Activated CD8-positive, alpha-beta T cell treated with anti-CD3 and anti-CD28 coated beads for 36 hours (primary cell): ENCODE measurements at regions not wholly inside any gene's neighbourhood (a gene's known extent, or its start where the extent isn't known, plus 50 kb on each side); places are given as distances from the start of the nearest gene placed in this dataset.

Experiments
- ATAC-seq: fragments of 200-7000 bp; cut with Tn5 transposase; one replicate; pipeline ENCODE4 v1.10.0; 2021; ENCODE audit warnings: mild to moderate bottlenecking, moderate library complexity
- CTCF ChIA-PET: fragments of 350-600 bp; sonication (Branson Sonifier 250); formaldehyde crosslinking; loops from one replicate; lab custom pipeline; 2021; ENCODE audit warnings: antibody characterized with exemption; lab: Charles Lee
- POLR2A ChIA-PET: fragments of 350-600 bp; sonication (Branson Sonifier 250); formaldehyde crosslinking; loops from one replicate; lab custom pipeline; 2021; ENCODE audit warnings: antibody characterized with exemption; lab: Charles Lee
- DNase-seq: peaks from one replicate; pipeline ENCODE4 v3.0.0-alpha.2; 2020
- H3K27ac Mint-ChIP-seq: one replicate; pipeline ENCODE4 v1.8.0; 2021; ENCODE audit warnings: mild to moderate bottlenecking, mixed read lengths
- H3K27me3 Mint-ChIP-seq: one replicate; pipeline ENCODE4 v1.8.0; 2021; ENCODE audit warnings: mixed read lengths
- H3K36me3 Mint-ChIP-seq: one replicate; pipeline ENCODE4 v1.8.0; 2021; ENCODE audit warnings: low read depth, mixed read lengths
- H3K4me1 Mint-ChIP-seq: one replicate; pipeline ENCODE4 v1.8.0; 2021; ENCODE audit warnings: low read depth, mixed read lengths
- H3K4me3 Mint-ChIP-seq: one replicate; pipeline ENCODE4 v1.8.0; 2021; ENCODE audit warnings: mild to moderate bottlenecking, moderate library complexity, mixed read lengths
- H3K9me3 Mint-ChIP-seq: one replicate; pipeline ENCODE4 v1.8.0; 2021; ENCODE audit warnings: mixed read lengths
- intact Hi-C: fragments of 100-400 bp; cut with micrococcal nuclease; formaldehyde crosslinking; loops from one replicate; pipeline ENCODE4 v1.10.0; 2022
- TF ChIP-seq, protein P1 (sequence below): fragments of 200-600 bp; IDR thresholded peaks from one replicate; pipeline ENCODE4 v1.8.0; 2022; ENCODE audit warnings: antibody characterized with exemption, mild to moderate bottlenecking

DNA sequence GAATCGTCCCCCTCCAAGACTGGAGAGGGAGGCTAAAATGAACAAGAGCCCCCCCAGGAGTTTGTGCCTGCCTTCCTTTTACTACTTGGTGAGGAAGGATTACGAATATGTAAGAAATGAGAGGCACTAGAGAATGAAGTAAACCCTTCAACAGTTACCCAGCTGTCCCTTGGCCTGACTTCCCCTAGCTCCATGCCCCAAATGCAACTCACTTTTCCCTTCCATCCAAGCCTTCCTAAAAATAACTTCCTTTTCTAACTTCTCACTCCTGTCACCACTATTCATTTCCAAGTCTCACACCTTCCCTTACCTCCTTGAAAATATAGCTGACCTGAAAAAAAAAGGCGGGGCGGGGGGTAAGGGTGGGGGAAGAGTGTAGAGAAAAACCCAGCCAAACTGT lies 96.6 kb upstream of the HNRNPU start:
- intact Hi-C loops: loop anchor here (5.0 kb wide), 1 partner anchor 94 kb away; no protein-coding TSS in a partner anchor
- TF ChIP-seq, protein P1, sequence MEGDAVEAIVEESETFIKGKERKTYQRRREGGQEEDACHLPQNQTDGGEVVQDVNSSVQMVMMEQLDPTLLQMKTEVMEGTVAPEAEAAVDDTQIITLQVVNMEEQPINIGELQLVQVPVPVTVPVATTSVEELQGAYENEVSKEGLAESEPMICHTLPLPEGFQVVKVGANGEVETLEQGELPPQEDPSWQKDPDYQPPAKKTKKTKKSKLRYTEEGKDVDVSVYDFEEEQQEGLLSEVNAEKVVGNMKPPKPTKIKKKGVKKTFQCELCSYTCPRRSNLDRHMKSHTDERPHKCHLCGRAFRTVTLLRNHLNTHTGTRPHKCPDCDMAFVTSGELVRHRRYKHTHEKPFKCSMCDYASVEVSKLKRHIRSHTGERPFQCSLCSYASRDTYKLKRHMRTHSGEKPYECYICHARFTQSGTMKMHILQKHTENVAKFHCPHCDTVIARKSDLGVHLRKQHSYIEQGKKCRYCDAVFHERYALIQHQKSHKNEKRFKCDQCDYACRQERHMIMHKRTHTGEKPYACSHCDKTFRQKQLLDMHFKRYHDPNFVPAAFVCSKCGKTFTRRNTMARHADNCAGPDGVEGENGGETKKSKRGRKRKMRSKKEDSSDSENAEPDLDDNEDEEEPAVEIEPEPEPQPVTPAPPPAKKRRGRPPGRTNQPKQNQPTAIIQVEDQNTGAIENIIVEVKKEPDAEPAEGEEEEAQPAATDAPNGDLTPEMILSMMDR: no peak
- Mint-ChIP-seq H3K4me3 (no peak overlapping the region), H3K4me1 (peaks cover 13% of the 10 kb centered on the region), H3K9me3 (no peaks in the 10 kb centered on the region), H3K36me3 (no peaks in the 10 kb centered on the region), H3K27ac (no peak overlapping the region), H3K27me3 (peaks cover 2% of the 10 kb centered on the region)
- POLR2A ChIA-PET: no interaction called here
- no peak for ATAC-seq
- CTCF ChIA-PET: no interaction called here
- no peak for DNase-seq

DNA sequence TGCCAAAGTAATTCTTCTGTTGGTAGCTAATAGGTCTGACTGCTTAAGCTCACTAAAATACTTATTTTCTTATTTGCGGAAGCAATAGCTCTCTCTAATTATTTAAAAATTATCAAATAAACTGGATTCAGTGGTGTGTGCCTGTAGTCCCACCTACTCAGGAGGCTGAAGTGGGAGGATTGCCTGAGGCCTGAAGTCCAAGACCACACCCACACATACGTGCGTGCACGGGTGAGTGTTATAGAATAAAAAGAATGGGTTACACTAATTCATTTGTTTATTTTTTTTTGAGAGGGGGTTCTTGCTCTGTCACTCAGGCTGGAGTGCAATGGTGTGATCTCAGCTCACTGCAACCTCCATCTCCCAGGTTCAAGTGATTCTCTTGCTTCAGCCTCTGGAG lies 94.2 kb upstream of the HNRNPU start:
- Mint-ChIP-seq H3K36me3 (no peaks in the 10 kb centered on the region), H3K4me1 (peaks cover 4% of the 10 kb centered on the region), H3K9me3 (no peaks in the 10 kb centered on the region), H3K27ac (no peak overlapping the region), H3K27me3 (peaks cover 2% of the 10 kb centered on the region), H3K4me3 (no peak overlapping the region)
- ATAC-seq (no peak), DNase-seq (no peak)
- POLR2A ChIA-PET: no interaction called here
- TF ChIP-seq, protein P1: no peak
- intact Hi-C loops: no loop called here
- CTCF ChIA-PET: interaction anchor here (0.9 to 1.0 kb wide), 2 partner anchors 9 to 84 kb away, joined by 3 read pairs; no protein-coding TSS in a partner anchor

DNA sequence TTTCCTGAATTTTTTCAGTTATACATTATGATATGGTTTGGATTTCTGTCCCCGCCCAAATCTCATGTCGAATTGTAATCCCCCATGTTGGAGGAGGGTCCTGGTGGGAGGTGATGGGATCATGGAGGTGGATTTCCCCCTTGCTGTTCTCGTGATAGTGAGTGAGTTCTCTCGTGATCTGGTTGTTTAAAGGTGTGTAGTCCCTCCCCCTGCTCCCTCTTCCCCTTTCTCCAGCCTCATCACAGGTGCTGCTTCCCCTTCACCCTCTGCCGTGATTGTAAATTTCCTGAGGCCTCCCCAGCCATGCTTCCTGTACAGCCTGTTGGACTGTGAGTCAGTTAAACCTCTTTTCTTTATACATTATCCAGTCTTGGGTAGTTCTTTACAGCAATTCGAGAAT lies 93.2 kb upstream of the HNRNPU start:
- Mint-ChIP-seq H3K4me1 (no peaks in the 10 kb centered on the region), H3K27ac (no peak overlapping the region), H3K9me3 (no peaks in the 10 kb centered on the region), H3K27me3 (peaks cover 2% of the 10 kb centered on the region), H3K36me3 (no peaks in the 10 kb centered on the region), H3K4me3 (no peak overlapping the region)
- CTCF ChIA-PET: no interaction called here
- TF ChIP-seq, protein P1: no peak
- POLR2A ChIA-PET: interaction anchor here (1.0 kb wide), 1 partner anchor 94 kb away, joined by 3 read pairs; no protein-coding TSS in a partner anchor
- intact Hi-C loops: no loop called here
- ATAC-seq (no peak), DNase-seq (no peak)

DNA sequence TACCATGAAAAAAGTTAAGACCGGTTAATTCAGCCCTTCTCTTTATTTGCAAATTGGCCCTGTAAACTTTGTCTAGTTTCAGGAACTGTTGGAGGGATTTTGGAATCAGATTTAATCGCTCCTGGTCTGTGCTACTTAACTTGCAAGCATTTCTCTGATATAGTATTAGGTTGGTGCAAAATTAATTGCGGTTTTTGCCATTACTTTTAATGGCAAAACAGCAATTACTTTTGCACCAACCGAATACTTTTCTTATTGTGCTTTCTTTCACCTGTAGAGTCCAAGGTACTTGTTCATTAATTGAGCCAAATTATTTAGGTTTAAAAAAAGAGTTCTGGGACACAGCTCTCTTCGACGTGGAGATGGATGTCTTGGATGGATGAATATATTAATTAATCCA lies 92.8 kb upstream of the HNRNPU start:
- H3K27ac Mint-ChIP-seq: no peak overlapping the region
- ChIA-PET POLR2A (interaction anchor here (1.0 kb wide), 1 partner anchor 94 kb away, joined by 3 read pairs; no protein-coding TSS in a partner anchor), CTCF (interaction anchor here (1.2 kb wide), 1 partner anchor 8 kb away, joined by 3 read pairs; no protein-coding TSS in a partner anchor)
- no peak for ATAC-seq
- no peaks in the 10 kb centered on the region for H3K36me3 Mint-ChIP-seq
- H3K4me3 Mint-ChIP-seq: no peak overlapping the region
- H3K9me3 Mint-ChIP-seq: no peaks in the 10 kb centered on the region
- H3K27me3 Mint-ChIP-seq: peaks cover 2% of the 10 kb centered on the region
- TF ChIP-seq, protein P1: no peak
- DNase-seq: no peak
- intact Hi-C loops: no loop called here
- H3K4me1 Mint-ChIP-seq: no peaks in the 10 kb centered on the region

DNA sequence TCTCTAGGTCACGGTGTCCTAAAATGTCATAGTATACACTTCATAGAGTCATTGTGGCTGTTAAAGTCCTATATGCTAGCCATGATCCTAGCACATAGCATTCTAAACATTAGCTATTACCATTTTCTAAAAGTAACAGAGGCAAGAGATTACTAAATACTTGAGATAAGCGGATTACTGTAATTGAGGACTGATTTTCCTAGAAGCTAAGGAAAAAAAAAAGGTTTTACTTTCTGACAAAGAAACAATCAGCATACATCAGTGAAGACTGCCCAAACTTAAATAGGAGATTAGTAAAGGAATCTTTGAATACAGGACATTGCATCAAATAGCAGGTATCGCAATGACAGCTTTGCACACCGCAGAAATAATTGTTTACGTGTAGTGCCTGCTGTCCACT lies 91.3 kb upstream of the HNRNPU start:
- H3K4me3 Mint-ChIP-seq: no peak overlapping the region
- no peaks in the 10 kb centered on the region for H3K36me3 Mint-ChIP-seq
- H3K4me1 Mint-ChIP-seq: no peaks in the 10 kb centered on the region
- peaks cover 2% of the 10 kb centered on the region for H3K27me3 Mint-ChIP-seq
- TF ChIP-seq, protein P1: no peak
- intact Hi-C loops: no loop called here
- CTCF ChIA-PET: interaction anchor here (1.2 kb wide), 2 partner anchors 10 to 87 kb away, joined by 3 to 6 read pairs; no protein-coding TSS in a partner anchor
- DNase-seq (no peak), ATAC-seq (no peak)
- POLR2A ChIA-PET: interaction anchor here (0.9 kb wide), 1 partner anchor 92 kb away, joined by 4 read pairs; the partner anchor contains the start of gene HNRNPU
- H3K9me3 Mint-ChIP-seq: no peaks in the 10 kb centered on the region
- H3K27ac Mint-ChIP-seq: no peak overlapping the region
